Vagina (tissue), 2 donors: ENCODE measurements at regions not wholly inside any gene's neighbourhood (a gene's known extent, or its start where the extent isn't known, plus 50 kb on each side); places are given as distances from the start of the nearest gene placed in this dataset.

ENCODE experiments used
- CTCF ChIP-seq, 3 experiments: fragments of 450-650 bp in 2 of 3; fragments of 200-600 bp in 1 of 3; sonication (generic) in 1 of 3; IDR thresholded peaks; one replicate each; pipeline ENCODE4 v1.5.1; 2017 to 2019; ENCODE audit warnings: antibody characterized with exemption in 3 of 3, mild to moderate bottlenecking in 2 of 3, moderate library complexity in 2 of 3
- POLR2A ChIP-seq, 2 donors: fragments of 450-650 bp; IDR thresholded peaks; one replicate each; pipeline ENCODE4 v1.6.1; 2017; ENCODE audit warnings: antibody characterized with exemption in 2 of 2, mild to moderate bottlenecking in 2 of 2, moderate library complexity in 2 of 2

- TF ChIP-seq CTCF (IDR thresholded peaks at IDR 0.05), result no peak
- no peak for TF ChIP-seq POLR2A (IDR thresholded peaks at IDR 0.05)
Observed at GRCh38 chr1:29679316-29679715, 443.0 kb downstream of the PTPRU start.
